ENCODE measurements at regions not wholly inside any gene's neighbourhood (a gene's known extent, or its start where the extent isn't known, plus 50 kb on each side); places are given as distances from the start of the nearest gene placed in this dataset.

GRCh38 chr14:101196051-101196712 is 292.7 kb upstream of the RTL1 start:
- FAIRE-seq: no peak

- no peak for FAIRE-seq
These were observed 293.5 kb upstream of the RTL1 start for GRCh38 chr14:101196795-101197590.

- FAIRE-seq: no peak
These were observed 294.3 kb upstream of the RTL1 start for GRCh38 chr14:101197595-101198397.

DNA sequence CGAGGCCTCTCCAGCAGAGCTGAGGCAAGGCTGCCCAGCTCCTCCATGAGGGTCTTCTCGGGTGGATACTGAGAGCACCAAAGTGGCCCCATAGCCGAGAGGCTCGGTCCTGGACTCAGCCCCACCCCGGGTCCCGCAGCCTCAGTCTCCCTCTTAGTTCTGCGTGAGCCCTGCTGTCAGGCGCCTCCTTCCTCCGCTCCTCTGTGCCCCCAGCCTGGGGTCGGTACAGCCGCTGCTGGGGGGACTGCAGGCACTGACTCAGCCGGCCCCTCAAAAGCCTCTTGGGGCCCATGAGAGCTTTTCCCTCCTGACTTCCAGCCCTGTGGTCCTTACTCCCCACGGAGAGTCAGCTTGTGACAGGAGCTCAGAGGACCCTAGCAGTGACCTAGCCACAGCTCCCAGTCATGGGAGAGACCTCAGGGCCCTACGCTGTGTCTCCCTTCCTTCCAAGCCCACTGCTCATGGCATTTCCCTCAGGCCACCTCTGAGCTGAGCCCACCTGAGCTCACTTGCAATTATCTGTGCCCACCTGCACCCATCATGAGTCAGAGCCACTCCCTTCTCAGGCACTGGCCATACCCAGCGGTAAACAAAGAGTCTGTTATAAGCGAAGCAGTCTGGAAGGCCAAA is 295.0 kb upstream of the RTL1 start:
- no peak for FAIRE-seq

DNA sequence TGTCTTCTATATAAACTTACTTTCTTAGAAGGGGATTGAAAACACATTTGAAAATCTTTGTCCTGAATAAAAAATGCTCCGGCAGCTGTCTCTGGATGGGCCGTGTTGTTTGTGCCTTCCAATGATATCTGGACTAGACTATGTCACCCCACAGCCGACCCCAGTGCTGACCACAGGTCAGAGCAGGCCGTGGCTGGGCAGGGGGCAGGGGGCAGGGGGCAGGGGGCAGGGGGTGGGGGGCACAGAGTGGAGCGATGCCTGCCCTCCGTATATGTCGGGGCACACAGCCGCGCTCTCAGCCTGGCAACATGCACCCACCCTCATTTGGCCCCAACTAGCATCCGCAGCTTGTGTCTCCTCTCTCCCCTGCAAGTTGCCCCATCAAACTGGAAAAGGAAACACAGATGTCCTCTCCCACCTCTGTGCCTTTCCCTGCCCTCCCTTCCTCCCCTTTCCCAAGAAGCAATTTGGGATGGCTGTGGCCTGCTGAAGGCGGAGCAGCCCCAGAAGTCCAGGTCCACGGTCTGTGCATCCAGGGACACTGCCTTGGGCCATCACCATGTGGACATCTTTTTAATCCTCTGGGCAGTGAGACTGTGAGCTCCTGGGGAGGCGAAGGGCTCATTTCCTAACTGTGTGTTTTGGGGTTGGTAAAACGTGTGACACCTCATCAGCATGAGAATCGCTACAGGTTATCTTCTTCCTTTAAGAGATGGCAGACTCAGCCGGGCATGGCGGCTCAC is 295.7 kb upstream of the RTL1 start:
- FAIRE-seq: no peak

- FAIRE-seq: no peak
These were observed 296.6 kb upstream of the RTL1 start for GRCh38 chr14:101200008-101200649.

- no peak for FAIRE-seq
These were observed 297.4 kb upstream of the RTL1 start for GRCh38 chr14:101200650-101201516.

DNA sequence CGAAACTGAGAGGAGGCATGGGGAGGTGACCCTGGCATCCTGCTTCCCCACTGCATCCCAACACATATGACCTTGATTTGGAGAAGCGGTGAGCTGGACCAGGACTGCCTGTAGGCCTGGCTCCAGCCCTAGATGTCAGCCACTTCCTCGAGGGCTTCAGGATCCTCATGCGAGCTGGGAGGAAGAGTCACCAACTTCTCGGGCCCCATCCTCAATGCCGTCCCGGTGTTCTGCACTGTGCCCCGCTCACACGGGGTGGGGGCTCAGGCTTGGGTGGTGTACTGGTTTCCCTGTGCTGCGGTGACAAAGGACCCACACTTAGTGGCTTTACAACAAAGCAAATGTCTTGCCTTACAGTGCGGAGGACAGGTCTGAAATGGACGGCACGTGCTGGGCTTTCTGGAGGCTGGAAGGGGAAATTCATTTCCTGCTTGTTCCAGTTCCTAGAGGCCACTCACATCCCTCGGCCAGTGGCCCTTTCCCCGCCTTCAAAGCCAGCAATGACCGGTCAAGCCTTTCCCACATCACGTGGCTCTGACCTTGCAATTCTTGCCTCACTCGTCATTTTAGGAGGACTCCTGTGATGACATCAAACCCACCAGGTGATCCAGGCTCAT is 298.1 kb upstream of the RTL1 start:
- FAIRE-seq: no peak

DNA sequence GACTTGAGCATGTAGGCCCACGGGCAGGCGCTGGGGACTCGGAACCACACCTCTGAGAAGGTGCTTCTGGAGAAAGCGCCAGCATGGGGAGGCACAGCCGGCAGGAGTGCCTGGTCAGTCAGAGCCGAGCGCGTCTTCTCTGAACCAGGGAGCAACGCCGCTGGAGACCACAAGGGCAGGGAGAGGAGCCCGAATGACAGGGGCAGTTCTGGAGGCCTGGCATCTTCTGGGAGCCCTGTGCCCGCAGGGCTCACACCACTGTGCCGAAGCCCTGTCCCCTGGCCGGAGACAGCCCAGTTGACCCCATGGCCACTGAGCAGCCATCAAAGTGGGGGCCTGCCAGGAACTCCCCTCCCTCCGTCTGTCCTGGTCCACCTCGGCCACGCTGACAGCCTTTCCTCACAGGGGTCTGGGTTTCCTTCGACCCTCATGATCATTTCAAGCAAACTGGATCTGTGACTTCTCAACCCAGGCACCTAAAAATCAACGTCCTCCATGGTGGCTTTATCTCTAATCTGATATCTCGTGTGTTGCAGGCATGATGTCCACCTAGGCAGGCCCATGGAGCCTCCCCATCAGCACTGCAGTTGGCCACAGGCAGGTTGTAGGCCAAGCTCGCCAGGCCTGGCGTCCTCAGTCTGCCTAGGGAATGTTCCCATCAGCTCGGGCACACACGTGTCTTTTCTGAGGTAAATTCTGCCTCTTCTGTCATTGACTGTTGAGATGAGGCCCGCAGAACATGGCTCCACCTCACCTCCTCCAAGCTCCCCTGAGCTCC is 299.3 kb upstream of the RTL1 start:
- no peak for FAIRE-seq

GRCh38 chr14:101206556-101206955 is 303.0 kb upstream of the RTL1 start:
- FAIRE-seq: no peak

GRCh38 chr14:101207041-101207440 is 303.5 kb upstream of the RTL1 start:
- peak; percentile 95 for FAIRE-seq

DNA sequence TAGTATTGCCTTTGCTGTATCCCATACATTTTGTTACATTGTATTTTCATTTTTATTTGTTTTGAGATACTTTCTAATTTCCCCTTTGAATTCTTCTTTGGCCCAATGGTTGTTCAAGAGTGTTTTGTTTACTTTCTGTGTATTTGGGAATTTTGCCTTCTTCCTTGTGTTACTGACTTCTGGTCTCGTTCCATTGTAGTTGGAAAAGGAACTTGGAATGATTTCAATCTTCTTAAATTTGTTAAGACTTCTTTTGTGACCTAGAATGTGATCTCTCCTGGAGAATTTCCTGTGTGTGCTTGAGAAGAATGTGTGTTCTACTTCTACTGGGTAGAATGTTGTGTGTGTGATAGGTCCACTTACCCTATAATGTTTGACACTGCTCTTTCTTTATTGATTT is 304.4 kb upstream of the RTL1 start:
- peak; percentile 98 for FAIRE-seq

DNA sequence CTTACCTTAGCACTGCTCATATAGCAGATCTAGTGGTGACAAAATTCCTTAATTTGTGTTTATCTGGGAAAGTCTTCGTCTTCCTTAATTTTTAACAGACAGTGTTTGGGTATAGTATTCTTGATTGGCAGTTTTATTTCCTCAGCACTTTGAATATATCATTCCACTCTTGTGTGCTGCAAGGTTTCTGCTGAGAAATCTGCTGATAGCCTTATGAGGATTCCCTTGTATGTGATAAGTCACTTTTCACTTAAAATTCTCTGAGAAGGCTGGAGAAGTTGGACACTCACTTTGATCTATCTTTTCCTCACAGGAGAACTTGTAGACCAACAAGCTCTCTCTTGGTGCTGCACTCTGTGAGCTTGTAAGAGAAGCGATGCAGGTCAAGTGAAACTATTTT is 306.1 kb upstream of the RTL1 start:
- no peak for FAIRE-seq

DNA sequence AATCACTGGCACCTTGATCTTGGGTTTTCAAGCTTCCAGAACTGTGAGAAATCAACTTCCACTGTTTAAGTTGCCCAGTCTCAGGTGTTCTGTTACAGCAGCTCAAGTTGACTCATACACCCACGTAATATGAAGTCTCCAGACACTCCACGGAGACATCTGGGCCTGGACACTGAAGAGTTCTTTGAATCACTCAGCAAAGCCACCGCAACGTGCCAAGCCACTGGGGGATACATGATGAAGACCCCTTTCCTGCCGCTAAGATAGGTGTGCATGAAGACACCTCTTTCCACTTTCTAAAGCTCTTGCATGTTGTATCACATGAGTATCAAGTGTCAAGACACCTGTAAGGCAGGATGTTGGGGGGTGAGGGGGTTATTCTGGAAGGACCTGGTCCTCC is 311.7 kb upstream of the RTL1 start:
- FAIRE-seq: no peak

- no peak for FAIRE-seq
These were observed 312.4 kb upstream of the RTL1 start for GRCh38 chr14:101215927-101216326.

DNA sequence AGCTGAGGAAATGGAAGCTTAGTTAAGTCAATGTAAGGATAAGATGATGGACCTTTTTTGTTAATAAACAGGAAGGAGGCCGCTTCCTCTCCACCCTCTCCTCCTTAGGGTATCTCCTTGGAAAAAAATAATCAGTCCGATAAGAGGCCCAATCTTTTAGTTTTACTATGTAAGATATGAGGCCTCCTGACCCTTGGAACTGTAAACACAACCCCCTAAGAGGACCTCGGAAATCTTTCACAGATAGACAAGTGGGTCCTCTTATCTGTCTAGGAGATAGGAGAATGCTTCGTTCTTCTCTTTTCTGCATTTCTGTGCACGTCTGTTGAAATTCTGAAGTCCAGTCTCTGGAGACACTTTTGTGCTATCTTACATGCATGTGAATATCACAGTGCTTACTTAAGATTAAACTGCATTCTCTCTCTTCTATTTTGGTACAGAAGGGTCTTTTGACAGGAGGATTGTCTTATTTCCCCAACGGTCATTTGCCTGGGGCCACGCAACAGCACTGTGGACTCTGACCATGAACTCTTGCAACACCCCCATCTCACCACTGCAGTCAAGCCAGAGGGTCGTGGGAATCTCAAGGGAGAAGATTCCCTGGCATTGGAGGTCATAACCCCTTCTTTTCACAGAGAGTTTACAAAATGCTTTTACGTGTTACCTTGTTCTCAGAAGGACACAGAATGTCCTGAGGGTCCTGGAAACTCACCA is 313.0 kb upstream of the RTL1 start:
- no peak for FAIRE-seq

- no peak for FAIRE-seq
These were observed 313.6 kb upstream of the RTL1 start for GRCh38 chr14:101217080-101217463.

GRCh38 chr14:101217616-101218371 is 314.3 kb upstream of the RTL1 start:
- FAIRE-seq: no peak
